GM12891 (cell line): ENCODE measurements at regions not wholly inside any gene's neighbourhood (a gene's known extent, or its start where the extent isn't known, plus 50 kb on each side); places are given as distances from the start of the nearest gene placed in this dataset.

Experiments used
- POLR2A ChIP-seq: IDR thresholded peaks from 2 replicates; pipeline ENCODE4 v1.6.1; 2011; ENCODE audit warnings: low read depth, low read length, control low read depth
- POLR2AphosphoS5 ChIP-seq: IDR thresholded peaks from 2 replicates; pipeline ENCODE4 v1.6.1; 2011; ENCODE audit warnings: low read depth, low read length, control low read depth

DNA sequence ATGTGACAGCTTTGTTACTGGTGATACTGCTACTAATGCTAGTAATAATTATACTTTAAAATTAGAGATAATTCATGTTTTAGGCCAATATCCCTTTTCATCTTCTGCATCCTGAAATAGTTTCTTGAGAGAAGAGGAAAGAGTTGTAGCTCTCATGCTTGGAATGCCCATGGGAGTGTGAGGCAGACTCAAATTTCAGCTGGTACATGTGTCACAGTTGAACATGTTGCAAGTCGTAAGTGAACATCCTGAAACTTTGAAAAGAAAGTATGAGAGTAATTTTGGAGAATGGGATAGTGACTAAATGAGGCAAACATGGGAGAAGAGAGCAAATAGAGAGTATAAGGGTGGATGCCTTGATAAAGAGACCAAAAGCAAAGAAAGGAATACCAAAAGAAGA lies 168.0 kb downstream of the TMTC3 start:
- TF ChIP-seq POLR2AphosphoS5 (no peak), POLR2A (no peak)
